Dedifferentiated amniotic fluid mesenchymal stem cell (primary cell): ENCODE measurements at regions not wholly inside any gene's neighbourhood (a gene's known extent, or its start where the extent isn't known, plus 50 kb on each side); places are given as distances from the start of the nearest gene placed in this dataset.
"Not testable (repeated sequence)": the region's sequence is repeated elsewhere in the genome, so short reads cannot be mapped to it uniquely, and the experiment has no call there.

Experiments used
- DNase-seq: peaks from one replicate; pipeline ENCODE4 v3.0.0-alpha.2; 2016; ENCODE audit errors: extremely low spot score

GRCh38 chr3:171915275-171915674, 72.1 kb downstream of the TMEM212 start:
- no peak for DNase-seq

- DNase-seq: no peak
Measured at GRCh38 chr3:171916888-171917287, 73.7 kb downstream of the TMEM212 start.

GRCh38 chr3:171922629-171923028, 79.5 kb downstream of the TMEM212 start:
- not testable (repeated sequence) for DNase-seq

GRCh38 chr3:171923668-171924067, 80.5 kb downstream of the TMEM212 start:
- DNase-seq: not testable (repeated sequence)

GRCh38 chr3:171924864-171925263, 81.7 kb downstream of the TMEM212 start:
- not testable (repeated sequence) for DNase-seq

GRCh38 chr3:171932153-171932611, 89.0 kb downstream of the TMEM212 start:
- no peak for DNase-seq

- DNase-seq: no peak
Measured at GRCh38 chr3:171933441-171933840, 90.3 kb downstream of the TMEM212 start.

GRCh38 chr3:171935261-171936123, 92.3 kb downstream of the TMEM212 start:
- DNase-seq: no peak

GRCh38 chr3:171936191-171936841, 93.2 kb downstream of the TMEM212 start:
- DNase-seq: no peak

GRCh38 chr3:171939578-171939977, 96.4 kb downstream of the TMEM212 start:
- DNase-seq: no peak

GRCh38 chr3:171940151-171940649, 97.1 kb downstream of the TMEM212 start:
- no peak for DNase-seq

- no peak for DNase-seq
Measured at GRCh38 chr3:171943262-171944117, 95.9 kb upstream of the FNDC3B start.

GRCh38 chr3:171944118-171945016, 95.0 kb upstream of the FNDC3B start:
- no peak for DNase-seq

GRCh38 chr3:171948674-171949073, 90.7 kb upstream of the FNDC3B start:
- DNase-seq: no peak

- no peak for DNase-seq
Measured at GRCh38 chr3:171949554-171949953, 89.8 kb upstream of the FNDC3B start.

GRCh38 chr3:171950373-171950772, 89.0 kb upstream of the FNDC3B start:
- no peak for DNase-seq

GRCh38 chr3:171951597-171951996, 87.8 kb upstream of the FNDC3B start:
- DNase-seq: no peak

GRCh38 chr3:171953301-171954022, 85.9 kb upstream of the FNDC3B start:
- DNase-seq: no peak

- no peak for DNase-seq
Measured at GRCh38 chr3:171954690-171955383, 84.5 kb upstream of the FNDC3B start.

- DNase-seq: no peak
Measured at GRCh38 chr3:171955598-171955997, 83.8 kb upstream of the FNDC3B start.
